SW 1271 (cell line): ENCODE measurements at regions not wholly inside any gene's neighbourhood (a gene's known extent, or its start where the extent isn't known, plus 50 kb on each side); places are given as distances from the start of the nearest gene placed in this dataset.

Experiments
- DNase-seq, 2 experiments: peaks; one replicate each; lab custom pipeline; 2025; lab: John Stamatoyannopoulos, UW

- DNase-seq, result no peak
Measured at GRCh38 chr20:1712634-1713624, 55.4 kb upstream of the SIRPG start.

GRCh38 chr20:1711826-1712601, 54.4 kb upstream of the SIRPG start:
- no peak for DNase-seq

- DNase-seq, result no peak
Measured at GRCh38 chr20:1711266-1711665, 53.7 kb upstream of the SIRPG start.

- no peak for DNase-seq
Measured at GRCh38 chr20:1710484-1710883, 52.9 kb upstream of the SIRPG start.

- no peak for DNase-seq
Measured at GRCh38 chr20:1707588-1708449, 50.2 kb upstream of the SIRPG start.
